ENCODE measurements at regions not wholly inside any gene's neighbourhood (a gene's known extent, or its start where the extent isn't known, plus 50 kb on each side); places are given as distances from the start of the nearest gene placed in this dataset.

GRCh38 chr11:71097506-71098240 is 154.7 kb downstream of the SHANK2 start:
- Histone ChIP-seq H3K27ac (no peak overlapping the region), H3K4me3 (no peak overlapping the region), H3K9me3 (no peaks in the 10 kb centered on the region), H3K27me3 (no peaks in the 10 kb centered on the region), H3K4me1 (no peaks in the 10 kb centered on the region), H3K36me3 (no peaks in the 10 kb centered on the region)
- TF ChIP-seq EP300 (IDR thresholded peaks at IDR 0.05; ENCODE audit: low read depth), result no peak
- no peak for TF ChIP-seq POLR2A (IDR thresholded peaks at IDR 0.05)
- no peak for TF ChIP-seq POLR2AphosphoS5 (IDR thresholded peaks at IDR 0.05)
- TF ChIP-seq CTCF (IDR thresholded peaks at IDR 0.05), result no peak
- DNase-seq, result no peak
- in situ Hi-C loops (cut with MboI; ENCODE audit: low pct_ligation_motif_present in 1 of 4, low pct_unique_long_range_greater_than_20kb in 1 of 4, low sequenced_read_pairs in 3 of 4) (no loop called here), intact Hi-C loops (cut with DNase I; ENCODE audit: low total_unique reads) (no loop called here)
- 90 to 92% methylated on average over 2 to 12 of the region's 12 CpGs for WGBS, 2 donors (ENCODE audit: low coverage in 1 of 2)

- TF ChIP-seq POLR2AphosphoS5 (IDR thresholded peaks at IDR 0.05), result no peak
- TF ChIP-seq CTCF (IDR thresholded peaks at IDR 0.05), result no peak
- no peak for TF ChIP-seq EP300 (IDR thresholded peaks at IDR 0.05; ENCODE audit: low read depth)
- no peak for TF ChIP-seq POLR2A (IDR thresholded peaks at IDR 0.05)
- no peaks in the 10 kb centered on the region for H3K27me3 ChIP-seq
- no peaks in the 10 kb centered on the region for H3K4me1 ChIP-seq
- no peak overlapping the region for H3K27ac ChIP-seq
- in situ Hi-C loops (cut with MboI; ENCODE audit: low pct_ligation_motif_present in 1 of 4, low pct_unique_long_range_greater_than_20kb in 1 of 4, low sequenced_read_pairs in 3 of 4) (no loop called here), intact Hi-C loops (cut with DNase I; ENCODE audit: low total_unique reads) (no loop called here)
- no peak overlapping the region for H3K4me3 ChIP-seq
- H3K36me3 ChIP-seq, result no peaks in the 10 kb centered on the region
- 57 to 85% methylated on average over 2 to 10 of the region's 10 CpGs for WGBS, 2 donors (ENCODE audit: low coverage in 1 of 2)
- DNase-seq, result no peak
- H3K9me3 ChIP-seq, result no peaks in the 10 kb centered on the region
Observed at GRCh38 chr11:71096751-71097388, 155.5 kb downstream of the SHANK2 start.

GRCh38 chr11:71095294-71095850 is 157.0 kb downstream of the SHANK2 start:
- Histone ChIP-seq H3K4me3 (no peak overlapping the region), H3K9me3 (no peaks in the 10 kb centered on the region), H3K4me1 (no peaks in the 10 kb centered on the region), H3K27ac (no peak overlapping the region), H3K36me3 (no peaks in the 10 kb centered on the region), H3K27me3 (no peaks in the 10 kb centered on the region)
- 75% methylated on average over 9 of the region's 9 CpGs; no CpG with 5 or more reads in 1 of the 2 donors for WGBS, 2 donors (ENCODE audit: low coverage in 1 of 2)
- no peak for DNase-seq
- TF ChIP-seq CTCF (IDR thresholded peaks at IDR 0.05) (no peak), POLR2A (IDR thresholded peaks at IDR 0.05) (no peak), EP300 (IDR thresholded peaks at IDR 0.05; ENCODE audit: low read depth) (no peak), POLR2AphosphoS5 (IDR thresholded peaks at IDR 0.05) (no peak)
- intact Hi-C loops (cut with DNase I; ENCODE audit: low total_unique reads), result no loop called here
- in situ Hi-C loops (cut with MboI; ENCODE audit: low pct_ligation_motif_present in 1 of 4, low pct_unique_long_range_greater_than_20kb in 1 of 4, low sequenced_read_pairs in 3 of 4), result no loop called here

- no peak overlapping the region for H3K27ac ChIP-seq
- H3K4me3 ChIP-seq, result no peak overlapping the region
- DNase-seq, result no peak
- no peaks in the 10 kb centered on the region for H3K27me3 ChIP-seq
- H3K4me1 ChIP-seq, result no peaks in the 10 kb centered on the region
- in situ Hi-C loops (cut with MboI; ENCODE audit: low pct_ligation_motif_present in 1 of 4, low pct_unique_long_range_greater_than_20kb in 1 of 4, low sequenced_read_pairs in 3 of 4) (no loop called here), intact Hi-C loops (cut with DNase I; ENCODE audit: low total_unique reads) (no loop called here)
- no peaks in the 10 kb centered on the region for H3K9me3 ChIP-seq
- no peak for TF ChIP-seq EP300 (IDR thresholded peaks at IDR 0.05; ENCODE audit: low read depth)
- TF ChIP-seq POLR2AphosphoS5 (IDR thresholded peaks at IDR 0.05), result no peak
- no peak for TF ChIP-seq POLR2A (IDR thresholded peaks at IDR 0.05)
- TF ChIP-seq CTCF (IDR thresholded peaks at IDR 0.05), result no peak
- 92% methylated on average over 26 of the region's 26 CpGs; no CpG with 5 or more reads in 1 of the 2 donors for WGBS, 2 donors (ENCODE audit: low coverage in 1 of 2)
- no peaks in the 10 kb centered on the region for H3K36me3 ChIP-seq
Observed at GRCh38 chr11:71094296-71095077, 157.9 kb downstream of the SHANK2 start.

Measured in transverse colon (tissue), 4 donors.